GM18502 (cell line): ENCODE measurements at regions not wholly inside any gene's neighbourhood (a gene's known extent, or its start where the extent isn't known, plus 50 kb on each side); places are given as distances from the start of the nearest gene placed in this dataset.

ENCODE experiments used
- ATAC-seq: cut with Tn5 transposase; IDR thresholded peaks from one replicate; pipeline ENCODE4 v1.9.1; 2021; ENCODE audit warnings: mild to moderate bottlenecking; ENCODE audit not compliant: unreplicated experiment, poor library complexity

DNA sequence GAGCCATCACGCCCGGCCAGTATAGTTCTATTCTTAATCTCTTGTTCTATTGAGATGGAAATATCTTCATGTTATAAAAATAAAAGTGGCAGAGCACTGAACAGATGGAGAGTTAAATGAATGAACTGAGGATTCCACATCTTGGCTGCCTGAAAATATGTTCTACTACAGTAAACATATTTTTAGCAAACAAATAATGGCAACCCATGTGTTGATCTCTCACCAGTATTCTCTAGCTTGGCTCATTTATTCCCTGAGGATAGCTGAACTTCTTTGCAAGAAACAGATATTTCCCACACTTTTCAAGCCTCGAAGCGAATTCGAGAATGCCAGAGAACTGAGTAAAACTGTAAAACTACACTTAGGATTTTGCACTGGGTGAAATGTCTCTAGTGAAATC is 58.9 kb downstream of the DIRAS3 start:
- no peak for ATAC-seq

DNA sequence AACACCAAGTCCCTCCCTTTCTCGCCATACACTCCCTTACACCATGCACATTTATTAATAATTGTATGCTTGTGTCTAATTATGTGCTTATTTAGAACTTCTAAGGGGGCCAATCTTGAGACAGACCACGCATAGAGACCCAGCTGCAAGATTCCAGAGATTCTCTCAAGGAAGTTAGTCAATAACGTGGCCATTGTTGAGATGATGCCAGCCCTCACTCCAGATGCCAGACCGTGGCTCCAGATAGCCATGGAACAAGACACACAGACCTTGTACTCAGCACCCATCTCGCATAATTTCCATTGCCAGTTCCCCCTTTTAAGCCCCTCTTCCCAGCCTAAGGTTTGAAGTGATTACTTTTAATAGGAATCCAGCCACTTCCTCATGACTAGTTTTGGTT is 62.4 kb downstream of the DIRAS3 start:
- no peak for ATAC-seq

DNA sequence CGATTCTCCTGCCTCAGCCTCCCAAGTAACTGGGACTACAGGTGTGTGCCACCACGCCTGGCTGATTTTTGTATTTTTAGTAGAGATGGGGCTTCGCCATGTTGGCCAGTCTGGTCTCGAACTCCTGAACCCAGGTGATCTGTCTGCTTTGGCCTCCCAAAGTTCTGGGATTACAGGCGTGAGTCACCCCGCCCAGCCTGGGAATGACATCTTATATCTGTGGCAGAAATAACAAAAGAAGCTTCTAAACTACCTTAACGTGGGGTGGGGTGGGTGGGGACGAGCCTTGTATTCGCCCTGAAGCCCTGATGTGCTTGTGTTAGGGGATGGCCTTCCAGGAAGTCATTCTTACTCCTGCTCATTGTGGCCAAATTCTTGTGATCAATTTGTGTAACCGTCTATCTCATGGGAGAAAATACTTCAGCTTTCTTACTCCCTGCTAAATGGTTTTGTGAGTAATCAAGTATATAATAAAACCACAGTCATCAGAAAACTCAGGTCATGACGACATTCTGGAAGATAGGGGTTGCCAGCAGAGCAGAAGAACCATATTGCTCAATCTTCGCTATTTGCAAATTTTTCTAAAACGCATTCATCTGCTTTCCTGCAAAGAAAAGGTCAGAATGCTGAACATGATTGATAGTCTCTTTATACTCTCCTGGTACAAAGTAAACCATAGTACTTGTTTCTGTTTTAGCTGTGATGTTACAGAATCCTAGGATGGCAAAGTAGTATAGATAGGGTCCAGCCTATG is 63.2 kb downstream of the DIRAS3 start:
- no peak for ATAC-seq

DNA sequence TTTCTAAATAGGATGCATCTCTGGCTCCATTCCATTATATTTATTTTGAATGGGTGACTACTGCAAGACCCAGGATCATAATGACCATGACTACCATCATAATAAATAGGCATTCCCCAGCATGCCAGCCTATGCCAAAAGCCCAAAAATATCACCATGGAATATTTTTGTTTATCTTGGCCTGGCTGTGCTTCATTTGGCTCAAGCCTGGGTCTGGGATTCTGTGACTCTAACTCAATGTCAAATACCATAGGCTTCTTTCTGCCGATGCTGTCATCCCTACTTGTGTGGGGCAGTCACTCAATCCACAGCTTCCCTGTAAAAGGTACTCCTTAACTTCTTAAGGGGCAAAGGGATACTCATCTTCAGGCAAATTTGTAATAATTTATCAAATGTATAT is 66.6 kb downstream of the DIRAS3 start:
- no peak for ATAC-seq

DNA sequence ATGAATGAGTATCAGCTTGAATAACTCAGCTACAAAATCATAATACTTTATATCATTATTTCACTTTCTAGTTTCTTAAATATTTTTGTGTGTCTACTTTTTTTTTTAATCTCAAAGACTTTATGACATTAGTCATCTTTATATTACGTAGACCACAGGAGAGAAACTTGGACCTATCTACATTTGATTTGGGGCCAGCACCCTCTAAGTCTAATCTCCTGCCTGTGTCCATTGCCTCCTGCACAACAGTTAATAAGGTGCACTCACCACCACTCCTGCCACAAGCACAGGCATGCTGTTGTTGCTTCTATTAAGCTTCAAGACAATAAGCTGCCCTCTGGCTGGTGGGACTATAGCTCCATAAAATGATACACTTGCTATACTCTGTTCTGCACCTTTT is 70.4 kb downstream of the DIRAS3 start:
- no peak for ATAC-seq

DNA sequence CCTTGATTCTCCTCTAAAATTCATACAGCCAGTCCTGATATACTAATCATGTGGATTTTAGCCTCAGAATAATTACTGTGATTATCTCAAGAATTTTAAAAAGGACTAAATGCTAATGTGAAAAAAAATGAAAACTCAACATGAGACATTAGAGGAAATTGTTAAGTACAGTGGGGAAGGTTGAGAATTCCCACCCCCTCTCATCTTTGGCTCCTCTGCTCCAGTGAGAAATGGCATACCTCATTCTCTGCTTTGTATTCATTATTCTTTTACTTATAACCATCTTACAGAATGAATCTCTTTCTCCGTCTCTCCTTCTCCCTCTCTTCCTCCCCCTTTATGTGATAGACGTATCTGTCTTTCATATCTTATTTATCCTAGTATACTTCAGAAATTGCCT is 70.9 kb downstream of the DIRAS3 start:
- ATAC-seq: no peak

DNA sequence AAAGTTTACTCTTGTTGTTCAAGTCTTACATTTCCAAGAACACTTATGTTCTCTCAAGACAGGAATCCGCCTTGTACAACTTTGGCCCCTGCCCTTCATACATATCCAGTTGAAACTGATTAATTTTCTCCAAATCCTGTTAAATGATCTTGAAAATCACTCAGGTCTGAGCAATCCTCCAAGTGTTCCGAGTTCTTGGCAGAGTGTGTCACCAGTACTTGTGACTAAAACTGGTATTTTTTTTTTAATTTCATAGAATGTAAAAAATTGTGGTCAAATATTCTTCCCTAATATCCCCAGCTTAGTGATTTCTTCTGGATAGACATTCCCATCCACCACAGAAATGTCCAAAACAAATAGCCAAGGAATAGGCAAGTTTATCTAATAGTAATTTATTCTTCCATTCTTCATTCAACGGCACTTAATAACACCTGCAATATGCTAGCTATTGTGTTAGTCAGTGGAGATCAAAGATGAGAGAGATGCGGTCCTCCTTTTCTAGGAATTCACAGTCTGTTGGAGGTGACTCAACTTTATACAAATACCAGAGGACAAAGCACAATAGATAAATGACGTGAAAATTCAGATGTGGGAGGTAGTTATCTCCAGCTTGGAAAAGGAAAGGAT is 71.4 kb downstream of the DIRAS3 start:
- ATAC-seq: no peak

DNA sequence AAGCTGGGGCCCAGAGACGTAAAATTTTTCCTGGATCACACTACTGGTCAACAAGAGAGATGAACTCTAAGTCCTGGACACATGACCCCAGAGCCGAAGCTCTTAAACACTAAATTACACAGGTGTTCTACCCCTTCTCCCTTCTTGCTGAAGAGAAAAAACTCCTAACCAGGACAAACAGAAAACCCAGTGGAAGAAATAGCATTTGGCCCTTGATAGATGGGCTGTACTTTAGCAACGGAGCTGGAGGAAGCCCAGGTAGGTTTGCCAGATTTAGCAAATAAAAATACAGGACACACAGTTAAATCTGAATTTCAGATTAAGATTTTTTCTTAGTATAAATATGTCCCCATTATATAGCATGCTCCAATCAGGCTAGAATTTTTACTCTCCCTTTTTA is 72.7 kb downstream of the DIRAS3 start:
- ATAC-seq: no peak

DNA sequence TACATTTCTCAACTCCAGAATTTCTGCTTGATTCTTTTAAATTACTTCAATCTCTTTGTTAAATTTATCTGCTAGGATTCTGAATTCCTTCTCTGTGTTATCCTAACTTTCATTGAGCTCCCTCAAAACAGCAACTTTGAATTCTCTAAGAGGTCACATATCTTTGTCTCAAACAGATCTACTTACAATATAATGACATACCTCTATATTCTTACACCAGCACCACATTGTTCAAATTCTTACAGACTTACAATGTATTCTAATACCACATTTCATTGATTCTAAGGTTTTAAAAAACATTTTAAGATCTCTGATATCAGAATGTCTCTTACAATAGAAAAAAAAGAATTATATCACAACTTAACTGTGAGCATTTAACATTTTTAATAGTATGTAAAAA is 77.4 kb downstream of the DIRAS3 start:
- no peak for ATAC-seq

DNA sequence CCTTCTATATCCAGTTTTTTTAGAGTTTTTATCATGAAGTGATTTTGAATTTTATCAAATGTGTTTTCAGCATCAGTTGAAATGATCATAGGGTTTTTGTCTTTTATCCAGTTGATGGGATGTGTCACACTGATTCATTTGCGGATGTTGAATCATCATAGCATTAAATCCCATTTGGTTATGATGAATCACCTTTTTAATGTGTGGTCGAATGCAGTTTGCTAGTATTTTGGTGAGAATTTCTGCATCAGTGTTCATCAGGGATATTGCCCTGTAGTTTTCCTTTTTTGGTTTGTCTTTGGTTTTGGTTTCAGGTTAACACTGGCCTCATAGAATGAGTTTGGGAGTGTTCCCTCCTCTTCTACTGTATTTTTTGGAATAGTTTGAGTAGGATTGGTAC is 80.3 kb downstream of the DIRAS3 start:
- ATAC-seq: no peak

DNA sequence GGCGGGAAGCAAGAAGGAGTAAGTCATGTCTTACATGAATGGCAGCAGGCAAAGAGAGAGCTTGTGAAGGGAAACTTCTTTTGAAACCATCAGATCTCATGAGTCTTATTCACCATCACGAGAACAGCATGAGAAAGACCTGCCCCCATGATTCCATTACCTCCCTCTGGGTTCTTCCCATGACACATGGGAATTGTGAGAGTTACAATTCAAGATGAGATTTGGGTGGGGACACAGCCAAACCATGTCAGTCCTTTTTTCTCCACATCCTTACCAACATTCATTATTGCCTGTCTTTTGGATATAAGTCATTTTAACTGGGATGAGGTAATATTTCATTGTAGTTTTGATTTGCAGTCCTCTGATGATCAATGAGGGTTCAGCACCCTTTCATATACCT is 81.0 kb downstream of the DIRAS3 start:
- no peak for ATAC-seq

DNA sequence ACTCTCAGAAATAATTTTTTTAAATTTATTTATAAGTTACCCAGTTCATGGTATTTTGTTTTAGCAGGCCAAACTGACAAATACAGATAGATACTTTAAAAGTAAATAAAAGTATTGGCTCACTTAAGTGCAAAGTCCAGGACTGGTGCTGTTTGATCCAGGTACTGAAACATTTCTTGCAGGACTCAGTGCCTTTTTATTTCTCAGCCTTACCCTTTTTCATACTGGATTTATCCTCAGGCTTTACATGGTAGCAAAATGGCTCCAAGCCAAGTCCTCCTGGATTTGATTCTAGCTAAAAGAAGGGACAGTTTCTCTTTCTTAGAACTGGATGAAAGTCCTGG is 83.8 kb downstream of the DIRAS3 start:
- no peak for ATAC-seq

DNA sequence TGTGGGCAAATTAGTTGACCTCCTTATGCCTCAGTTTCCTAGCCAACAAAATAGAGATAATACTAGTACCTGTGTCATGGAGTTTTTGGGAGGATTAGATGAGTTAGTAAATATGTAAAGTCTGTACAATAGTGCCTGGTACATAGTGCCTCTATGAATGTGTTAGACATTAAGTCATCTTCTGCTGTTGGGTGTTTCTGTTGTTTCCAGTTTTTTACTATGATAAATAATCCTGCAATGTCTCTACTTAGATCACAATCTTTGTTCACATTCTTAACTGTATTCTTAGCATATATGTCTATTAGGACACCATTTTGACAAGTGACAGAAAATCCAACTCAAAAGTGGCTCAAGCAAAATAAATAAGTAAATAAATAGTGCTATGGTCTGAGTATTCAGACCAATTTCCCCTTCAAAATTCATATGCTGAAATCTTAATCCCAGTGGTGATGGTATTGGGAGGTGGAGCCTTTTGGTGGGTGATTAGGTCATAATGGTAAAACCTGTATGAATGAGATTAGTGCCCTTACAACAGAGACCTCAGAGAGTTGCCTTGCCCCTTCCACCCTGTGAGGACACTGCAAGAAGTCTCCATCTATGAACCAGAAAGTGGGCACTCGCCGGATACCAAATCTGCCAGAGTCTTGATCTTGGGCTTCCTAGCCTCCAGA is 84.3 kb downstream of the DIRAS3 start:
- ATAC-seq: no peak

DNA sequence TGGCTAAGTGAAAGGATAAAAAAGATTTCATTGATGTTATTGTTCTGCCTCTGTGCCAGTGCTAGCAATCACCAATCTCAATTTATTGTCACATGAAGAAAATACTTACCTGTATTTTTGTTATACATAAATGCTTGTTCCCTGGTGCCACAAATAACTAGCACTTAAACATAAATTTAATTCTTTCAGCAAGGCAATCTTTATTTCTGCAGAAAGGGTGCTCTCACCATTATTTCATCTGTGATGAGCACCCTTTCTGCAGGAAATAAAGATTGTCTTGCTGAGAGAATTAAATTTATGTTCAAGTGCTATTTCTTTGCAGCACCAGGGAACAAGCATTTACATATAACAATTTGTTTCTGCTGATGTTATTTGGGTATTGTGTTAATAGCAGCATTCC is 87.2 kb downstream of the DIRAS3 start:
- no peak for ATAC-seq

DNA sequence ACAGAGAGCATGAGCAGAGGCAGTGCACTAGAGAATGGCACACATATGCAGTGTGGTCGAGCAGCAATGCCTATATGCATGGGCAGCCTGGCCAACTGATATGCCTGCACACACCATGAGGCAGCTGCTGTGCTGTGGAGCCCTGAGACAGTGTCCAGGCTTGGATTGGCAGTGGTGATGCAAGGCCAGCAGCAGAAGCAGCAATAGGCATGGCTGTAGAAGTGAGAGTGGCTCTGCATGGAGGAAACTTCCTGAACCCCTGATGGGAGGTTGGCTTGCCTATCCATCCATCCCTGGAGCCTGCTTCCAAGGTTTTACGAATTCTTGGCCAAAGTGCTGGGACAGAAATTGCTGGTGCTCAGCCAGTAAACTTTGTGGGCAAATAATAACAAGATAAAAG is 89.7 kb downstream of the DIRAS3 start:
- ATAC-seq: no peak

DNA sequence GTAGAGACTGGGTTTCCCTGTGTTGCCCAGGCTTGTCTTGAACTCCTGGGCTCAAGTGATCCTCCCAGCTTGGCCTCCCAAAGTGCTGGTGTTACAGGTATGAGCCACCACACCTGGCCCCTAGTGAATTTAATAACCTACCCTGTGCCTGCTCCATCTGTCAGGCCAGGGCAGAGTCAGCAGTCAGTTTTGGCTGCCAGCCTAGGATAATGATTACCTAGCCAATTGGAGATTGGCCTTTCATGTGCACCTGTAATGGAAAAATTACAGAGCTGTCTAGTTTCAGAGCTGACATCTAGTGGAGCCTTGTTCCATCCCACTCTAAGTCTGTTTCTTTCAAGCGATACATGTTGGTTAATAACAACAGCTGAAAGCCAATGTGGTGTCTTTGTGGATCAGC is 92.0 kb downstream of the DIRAS3 start:
- no peak for ATAC-seq

DNA sequence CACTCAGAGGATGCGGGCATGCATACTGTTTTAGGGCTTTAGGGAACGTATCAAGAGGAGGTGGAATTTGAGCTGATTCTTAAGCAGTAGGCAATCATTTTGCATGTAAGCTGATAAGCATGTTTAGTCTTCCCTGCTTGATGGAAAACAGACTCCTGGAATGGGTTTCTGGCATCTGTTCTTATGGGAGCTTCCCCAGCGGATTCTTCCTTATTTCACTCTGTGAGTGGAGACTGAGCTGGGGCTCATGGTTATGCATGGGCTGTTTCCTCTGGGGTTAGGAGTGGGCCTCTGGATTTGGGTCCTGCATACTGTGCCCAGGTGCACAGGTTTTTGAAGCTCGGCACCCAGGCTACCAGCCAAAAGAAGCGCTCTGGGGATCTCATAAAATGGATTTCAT is 93.4 kb downstream of the DIRAS3 start:
- ATAC-seq: no peak

DNA sequence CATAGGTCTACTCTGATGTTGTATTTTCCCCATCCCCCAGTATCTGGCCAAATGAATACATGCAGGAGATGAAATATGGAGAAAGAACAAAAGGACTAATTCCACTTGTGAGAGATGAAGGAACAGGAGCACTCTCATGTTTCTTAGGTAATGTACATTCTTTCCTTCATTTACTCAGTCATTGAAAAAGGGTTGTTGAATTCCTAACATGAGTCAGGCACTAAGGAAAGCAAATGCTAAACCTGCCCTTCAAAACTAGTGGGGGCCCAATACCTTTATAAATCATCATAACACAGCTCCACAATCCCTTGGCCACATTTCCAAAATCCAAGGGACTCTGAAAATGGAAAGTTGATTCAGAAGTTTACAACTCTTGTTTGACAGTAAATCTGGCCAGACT is 94.3 kb downstream of the DIRAS3 start:
- ATAC-seq: no peak

DNA sequence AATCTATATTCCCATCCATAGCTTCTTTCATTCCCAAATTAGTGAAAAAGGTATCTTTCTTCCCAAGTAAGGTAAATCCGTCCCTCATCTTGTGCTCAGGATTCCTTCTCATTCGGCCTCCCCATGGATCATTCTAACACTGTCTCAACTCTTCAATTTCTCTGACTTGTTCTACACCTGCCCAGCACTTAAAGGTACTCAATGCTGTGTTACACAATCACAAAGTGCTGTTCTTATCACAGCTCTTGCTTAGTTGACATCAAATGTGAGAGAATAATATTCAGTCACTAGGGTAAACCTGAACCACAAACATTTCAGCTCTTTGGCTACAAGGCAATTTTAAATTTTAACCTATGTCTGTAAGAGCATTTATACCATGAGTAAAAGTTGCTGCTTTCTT is 94.8 kb downstream of the DIRAS3 start:
- ATAC-seq: no peak

DNA sequence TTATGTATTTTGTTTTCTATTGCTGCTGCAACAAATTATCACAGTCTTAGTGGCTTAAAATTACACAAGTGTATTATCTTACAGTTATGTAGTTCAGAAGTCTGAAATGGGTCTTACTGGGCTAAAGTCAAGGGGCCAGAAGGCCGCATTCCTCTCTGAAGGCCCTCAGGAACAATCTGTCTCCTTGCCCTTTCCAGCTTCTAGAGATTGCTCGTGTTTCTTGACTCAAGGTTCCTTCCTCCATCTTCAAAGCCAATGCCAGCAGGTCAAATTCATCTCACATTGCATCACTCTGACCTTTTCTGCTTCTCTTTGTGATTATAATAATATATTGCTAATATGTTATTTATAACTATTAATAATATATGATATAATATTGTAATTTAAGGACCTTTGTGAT is 97.1 kb downstream of the DIRAS3 start:
- no peak for ATAC-seq

DNA sequence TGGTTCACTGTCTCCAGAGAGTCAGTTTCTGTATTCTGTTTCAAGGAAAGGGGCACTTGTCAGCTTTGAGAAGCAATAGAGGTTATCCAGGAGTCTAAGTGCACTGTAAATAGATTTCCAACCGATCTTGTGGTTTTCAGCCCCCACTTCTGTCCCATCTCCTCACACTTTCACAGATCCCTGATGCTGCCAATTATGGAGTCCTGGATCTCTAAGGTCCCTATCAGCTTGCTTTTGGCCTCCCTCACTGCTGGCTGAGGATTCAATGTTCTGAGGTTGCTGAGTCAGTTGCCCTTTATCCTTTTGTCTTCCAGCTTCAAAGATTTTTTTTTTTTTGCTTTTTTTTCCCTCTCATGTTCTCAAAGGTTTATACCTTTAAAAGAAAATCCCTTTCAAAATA is 98.4 kb downstream of the DIRAS3 start:
- ATAC-seq: no peak

DNA sequence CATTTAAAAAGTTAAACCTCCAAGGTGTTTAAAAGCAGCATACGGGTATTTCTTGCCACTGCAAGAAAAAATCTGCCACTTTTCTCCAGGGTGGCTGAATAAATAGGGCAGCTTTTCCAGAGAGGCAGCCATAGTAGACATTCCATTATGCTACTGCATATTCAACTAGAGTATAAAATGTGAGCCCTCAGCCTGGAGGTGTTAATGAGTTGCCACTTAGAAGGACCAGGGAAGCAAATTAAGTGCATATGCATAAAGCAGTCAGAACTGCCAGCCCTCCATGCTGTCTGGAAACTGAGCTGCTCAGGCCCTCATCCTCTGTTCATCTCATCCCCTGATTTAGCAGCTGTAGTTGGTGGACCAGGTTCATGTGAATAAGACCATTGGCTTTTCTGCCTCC is 99.4 kb downstream of the DIRAS3 start:
- no peak for ATAC-seq
